Activated naive CD8-positive, alpha-beta T cell treated with anti-CD3 and anti-CD28 coated beads, Interleukin-2, amount 50 U/mL, for 16 hours (primary cell): ENCODE measurements at regions not wholly inside any gene's neighbourhood (a gene's known extent, or its start where the extent isn't known, plus 50 kb on each side); places are given as distances from the start of the nearest gene placed in this dataset.
"Not testable (repeated sequence)": the region's sequence is repeated elsewhere in the genome, so short reads cannot be mapped to it uniquely, and the experiment has no call there.

Source experiments
- DNase-seq: peaks from one replicate; pipeline ENCODE4 v3.0.0-alpha.2; 2020; ENCODE audit warnings: low read depth, low spot score

DNA sequence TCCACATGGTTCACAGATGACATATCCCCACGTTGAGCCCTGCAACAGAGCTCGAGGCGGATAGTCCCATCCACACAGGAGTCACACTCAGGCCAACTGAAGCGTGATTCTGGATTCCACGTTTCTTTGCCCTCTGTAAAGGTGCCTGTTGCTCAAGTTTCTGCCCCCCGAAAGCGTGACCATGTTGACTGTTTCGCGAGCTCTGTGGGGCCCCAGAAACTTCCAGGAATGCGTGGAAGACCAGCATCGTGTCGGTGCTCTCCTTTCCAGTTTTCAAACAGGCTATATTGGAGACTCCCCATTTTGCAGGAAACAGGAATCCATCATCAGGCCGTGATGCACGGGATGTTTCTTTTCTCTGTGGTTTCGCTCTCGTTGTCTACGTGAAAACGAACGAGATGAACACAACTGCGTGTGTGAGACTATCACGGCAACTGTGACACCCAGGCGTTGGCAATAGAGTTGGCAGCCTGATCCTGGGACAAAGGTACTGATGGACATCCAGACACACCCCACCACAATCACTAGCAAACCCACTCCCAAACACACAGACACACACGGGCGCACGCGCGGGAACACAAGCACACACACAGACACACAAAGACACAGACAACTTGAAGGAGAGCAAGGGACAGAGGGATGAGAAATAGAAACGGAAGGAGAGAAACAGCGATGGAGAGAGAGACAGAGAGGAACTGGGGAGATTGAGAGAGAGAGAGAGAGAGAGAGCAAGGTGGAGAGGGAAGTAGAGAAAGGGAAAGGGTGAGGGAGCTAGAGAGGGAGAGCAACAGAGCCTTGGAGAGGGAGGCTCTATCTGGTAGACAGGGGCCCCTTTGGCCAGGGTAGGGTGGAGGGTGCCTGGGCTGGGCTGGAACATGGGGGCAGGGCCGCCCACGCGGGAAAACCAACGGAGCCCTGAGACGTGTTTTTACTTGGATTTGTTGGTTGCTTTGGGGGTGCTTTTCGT, 1609.3 kb downstream of the SPATA31A7 start:
- DNase-seq: not testable (repeated sequence)

DNA sequence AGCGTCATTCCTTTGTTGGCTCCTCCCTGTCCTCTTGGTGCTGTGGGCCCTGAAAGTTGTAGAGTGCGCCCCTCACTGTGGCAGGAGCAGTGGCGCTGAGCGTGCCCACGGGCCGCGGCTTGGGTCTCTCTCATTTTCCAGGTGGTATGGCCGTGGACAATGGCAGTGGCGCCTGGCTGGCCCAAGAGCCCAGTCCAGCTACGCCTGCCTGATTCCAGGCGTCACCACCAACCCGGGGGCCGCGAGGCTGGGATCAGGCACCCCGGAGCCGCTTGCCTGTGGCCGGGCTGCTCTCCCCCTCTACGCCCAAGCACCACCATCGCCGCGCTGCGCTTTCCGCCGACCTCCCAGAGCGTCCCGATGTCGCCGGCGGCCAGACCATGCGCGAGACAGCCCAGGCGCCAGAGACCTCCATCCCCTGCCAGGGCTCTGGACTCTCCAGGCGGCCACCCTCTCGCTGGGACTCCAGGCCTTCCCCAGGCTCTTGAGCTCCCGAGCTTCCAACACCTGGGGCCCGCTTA, 1610.1 kb downstream of the SPATA31A7 start:
- DNase-seq: not testable (repeated sequence)

DNA sequence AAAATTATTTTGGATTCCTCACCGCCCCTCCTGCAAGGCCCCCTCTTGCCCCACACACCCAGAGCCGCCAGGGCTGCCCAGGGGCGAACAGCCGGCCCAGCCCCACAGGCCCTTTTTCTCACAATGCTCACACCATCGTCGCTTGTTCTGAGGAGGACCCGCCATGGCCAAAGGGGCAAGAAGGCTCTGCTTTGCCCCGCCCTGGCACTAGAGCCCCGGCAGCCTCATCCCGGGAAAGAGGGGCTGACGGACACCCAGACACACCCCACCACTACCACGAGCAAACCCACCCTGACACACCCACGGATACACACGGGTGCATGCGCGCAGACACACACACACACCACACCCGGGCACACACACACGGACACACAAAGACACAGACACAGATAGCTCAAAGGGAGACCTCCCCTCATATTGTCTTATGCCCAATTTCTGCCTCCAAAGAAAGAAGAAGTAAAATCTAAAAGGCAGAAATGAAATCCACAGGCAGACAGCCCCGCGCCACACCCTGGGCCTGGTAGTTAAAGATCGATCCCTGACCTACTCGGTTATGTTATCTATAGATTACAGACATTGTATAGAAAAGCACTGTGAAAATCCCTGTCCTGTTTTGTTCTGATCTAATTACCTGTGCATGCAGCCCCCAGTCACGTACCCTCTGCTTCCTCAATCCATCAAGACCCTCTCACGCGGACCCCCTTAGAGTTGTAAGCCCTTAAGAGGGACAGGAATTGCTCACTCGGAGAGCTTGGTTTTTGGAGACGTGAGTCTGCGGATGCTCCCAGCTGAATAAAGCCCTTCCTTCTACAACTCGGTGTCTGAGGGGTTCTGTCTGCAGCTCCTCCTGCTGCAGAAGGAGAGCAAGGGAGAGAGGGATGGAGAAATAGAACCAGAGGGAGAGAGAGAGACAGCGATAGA, 1610.9 kb downstream of the SPATA31A7 start:
- DNase-seq: not testable (repeated sequence)

DNA sequence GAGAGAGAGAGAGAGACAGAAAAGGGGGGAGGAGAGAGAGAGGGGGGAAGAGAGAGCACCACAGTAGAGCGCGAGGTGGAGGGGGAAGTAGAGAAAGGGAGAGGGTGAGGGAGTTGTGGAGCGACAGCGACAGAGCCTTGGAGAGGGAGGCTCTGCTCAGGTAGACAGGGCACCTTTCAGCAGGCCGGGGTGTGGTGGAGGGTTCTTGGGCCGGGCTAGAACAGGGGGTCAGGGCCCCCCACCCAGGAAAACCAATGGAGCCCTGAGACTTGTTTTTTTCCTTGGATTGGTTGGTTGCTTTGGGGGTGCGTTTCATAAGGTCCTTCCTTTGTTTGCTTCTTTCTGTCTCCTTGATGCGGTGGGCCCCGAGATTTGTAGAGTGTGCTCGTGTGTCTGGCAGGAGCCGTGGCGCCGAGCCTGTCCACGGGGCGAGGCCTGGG, 1611.6 kb downstream of the SPATA31A7 start:
- DNase-seq: not testable (repeated sequence)

DNA sequence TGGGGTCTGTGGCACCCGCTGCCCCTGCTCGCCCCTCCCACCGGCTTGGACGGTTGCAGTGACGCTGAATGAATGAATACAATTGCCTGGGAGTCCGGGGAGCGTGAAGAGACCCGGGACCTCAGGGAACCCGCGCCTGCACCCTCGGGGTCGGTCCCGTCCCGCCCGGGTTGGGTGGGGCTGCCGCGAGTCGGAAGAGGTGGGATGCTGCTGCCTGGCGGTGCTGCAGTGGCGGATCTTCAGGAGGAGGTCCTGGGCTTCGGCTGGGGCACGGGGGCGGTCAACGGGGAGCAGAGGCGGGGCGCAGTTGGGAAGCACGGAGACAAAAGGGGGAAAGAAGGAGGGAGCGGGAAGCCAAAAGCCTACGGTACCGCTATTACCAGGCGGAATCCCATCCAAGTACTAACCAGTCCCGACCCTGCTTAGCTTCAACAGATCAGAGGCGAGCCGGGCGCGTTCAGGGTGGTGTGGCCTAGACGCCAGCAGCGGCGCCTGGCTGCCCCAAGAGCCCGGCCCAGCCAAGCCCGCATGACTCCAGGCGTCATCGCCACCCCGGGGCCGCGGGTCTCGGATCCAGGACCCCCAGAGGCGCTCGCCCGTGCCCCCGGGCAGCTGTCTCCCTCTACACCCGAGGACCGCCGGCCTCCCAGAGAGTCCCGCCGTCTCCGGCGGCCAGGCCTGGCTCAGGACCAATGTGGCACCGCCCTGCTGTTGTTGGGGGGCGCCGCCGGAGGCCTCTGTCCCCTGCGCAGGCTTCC, 1612.3 kb downstream of the SPATA31A7 start:
- peak; percentile 45 for DNase-seq

DNA sequence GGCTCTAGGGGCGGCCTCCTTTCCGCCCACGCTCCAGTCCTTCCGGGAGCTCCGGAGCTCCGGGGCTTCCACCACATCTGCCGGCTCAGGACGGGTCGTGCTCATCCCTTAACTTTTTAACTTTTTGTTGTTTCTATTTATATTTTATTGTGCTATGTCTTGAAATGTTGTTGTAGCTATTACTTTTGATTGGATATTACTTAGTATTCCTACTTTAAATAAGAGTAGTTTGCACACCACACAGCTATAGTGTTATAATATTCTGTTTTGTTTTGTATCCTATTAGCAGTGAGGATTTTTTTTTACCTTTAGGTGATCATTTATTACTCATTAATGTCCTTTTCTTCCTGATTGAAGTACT, 1612.9 kb downstream of the SPATA31A7 start:
- DNase-seq: not testable (repeated sequence)

DNA sequence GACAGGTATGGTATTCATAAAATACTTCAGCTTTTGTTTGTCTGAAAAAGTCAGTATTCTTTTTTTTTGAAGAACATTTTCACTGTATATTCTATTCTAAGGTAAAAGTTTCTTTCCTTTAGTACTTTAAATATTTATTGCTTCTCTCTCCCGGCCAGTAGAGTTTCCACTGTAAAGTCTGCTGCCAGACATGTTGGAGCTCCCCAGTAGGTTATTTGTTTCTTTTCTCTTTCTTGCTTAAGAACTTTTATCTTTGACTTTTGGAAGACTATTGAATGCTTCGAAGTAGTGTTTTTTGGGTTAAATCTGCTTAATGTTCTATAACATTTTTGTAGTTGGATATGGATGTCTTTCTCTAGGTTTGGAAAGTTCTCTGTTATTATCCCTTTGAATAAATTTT, 1613.3 kb downstream of the SPATA31A7 start:
- DNase-seq: not testable (repeated sequence)

DNA sequence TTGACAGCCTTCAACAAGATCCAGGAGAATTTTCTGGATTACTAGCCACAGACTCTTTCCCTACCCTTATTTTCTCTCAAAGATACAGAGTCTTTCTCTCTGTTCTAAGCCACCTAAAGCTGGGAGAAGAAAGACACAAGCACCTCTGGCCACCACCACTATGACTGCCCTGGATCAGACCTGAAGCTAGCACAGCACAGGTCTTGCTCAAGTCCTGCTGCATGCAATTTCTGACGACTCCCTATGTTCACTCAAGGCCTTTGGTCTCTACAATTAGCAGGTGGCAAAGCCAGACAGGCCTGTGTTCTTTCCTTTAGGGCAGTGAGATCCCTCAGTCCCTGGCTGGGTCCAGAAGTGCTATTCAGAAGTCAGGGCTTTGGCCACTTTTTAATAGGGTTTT, 1614.5 kb downstream of the SPATA31A7 start:
- DNase-seq: not testable (repeated sequence)

DNA sequence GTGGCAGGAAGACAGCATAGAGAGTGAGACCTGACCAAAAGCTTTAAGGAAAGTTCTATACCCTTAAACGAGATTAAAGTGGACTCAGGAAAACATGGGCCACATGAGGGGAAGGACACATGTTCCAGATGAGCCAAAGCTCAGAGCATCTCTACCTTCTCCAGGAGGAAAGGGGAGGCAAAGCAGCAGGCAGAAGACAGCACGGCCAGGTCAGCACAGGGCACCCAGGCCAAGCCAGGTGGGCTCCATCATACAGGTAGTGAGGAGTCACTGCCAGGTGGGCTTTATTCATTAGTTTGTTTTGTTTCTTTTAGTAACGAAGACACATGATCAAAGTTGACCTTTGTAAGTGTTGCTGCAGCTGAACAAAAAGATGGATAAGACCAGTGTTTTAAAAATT, 1617.6 kb downstream of the SPATA31A7 start:
- DNase-seq: not testable (repeated sequence)

DNA sequence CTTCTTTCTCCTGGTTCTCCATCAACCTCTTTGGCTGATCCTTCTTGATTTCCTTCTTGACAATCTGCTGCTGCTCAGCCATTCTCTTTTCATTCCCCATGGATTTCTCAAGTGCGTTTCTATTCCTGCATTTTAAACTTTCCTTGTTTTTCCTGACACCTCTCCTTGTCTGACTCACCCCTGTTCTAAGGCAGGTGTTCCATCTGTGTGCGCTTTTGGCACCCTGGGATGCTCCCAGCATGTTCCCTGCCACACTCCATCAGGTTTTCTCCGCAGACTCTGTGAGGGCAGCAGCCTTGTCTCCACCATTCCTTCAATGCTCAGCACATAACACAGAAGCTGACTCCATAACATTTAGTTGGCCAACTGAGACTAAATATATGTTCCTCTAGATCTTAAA, 1618.2 kb downstream of the SPATA31A7 start:
- not testable (repeated sequence) for DNase-seq

DNA sequence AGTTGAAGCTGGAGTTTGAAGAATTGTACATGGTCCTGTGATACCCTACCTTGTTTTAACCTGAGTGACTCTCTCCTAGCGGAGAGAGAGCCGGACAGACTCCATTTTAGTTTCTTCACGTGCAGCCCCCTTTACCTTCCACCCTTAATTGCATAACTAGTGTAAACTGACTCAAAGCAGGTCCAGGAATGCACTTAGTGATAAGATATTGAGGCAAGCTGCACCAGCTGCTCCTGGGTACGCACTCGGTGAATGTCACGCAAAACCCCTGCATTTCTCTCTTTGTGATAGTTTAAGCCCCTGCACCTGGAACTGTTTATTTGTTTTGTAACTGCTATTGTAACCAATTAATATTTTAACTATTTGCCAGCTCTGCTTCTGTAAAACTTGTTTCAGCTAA, 1620.5 kb downstream of the SPATA31A7 start:
- not testable (repeated sequence) for DNase-seq

DNA sequence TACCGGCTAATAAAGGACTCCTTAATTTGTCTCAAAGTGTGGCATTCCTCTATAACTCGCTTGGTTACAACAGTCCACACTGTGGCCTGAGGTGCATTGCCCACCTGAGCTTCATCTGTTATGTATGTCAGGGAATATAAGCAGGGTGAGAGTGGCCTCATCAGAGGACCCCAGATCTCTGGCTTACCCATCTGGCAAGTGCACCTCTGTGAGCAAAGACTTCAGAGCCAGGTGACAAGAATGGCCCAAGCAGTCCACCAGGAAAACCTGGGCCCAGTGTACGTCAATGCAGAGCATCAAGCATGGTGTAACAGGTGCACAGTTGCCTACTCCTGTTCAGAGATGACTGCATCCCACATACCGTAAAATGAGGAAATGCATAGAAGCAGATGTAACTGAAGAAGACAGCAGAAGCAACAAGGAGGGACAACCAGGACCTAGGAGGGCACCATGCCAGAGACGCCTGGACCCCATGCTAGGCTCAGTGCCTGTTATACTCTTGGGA, 1621.0 kb downstream of the SPATA31A7 start:
- DNase-seq: not testable (repeated sequence)

DNA sequence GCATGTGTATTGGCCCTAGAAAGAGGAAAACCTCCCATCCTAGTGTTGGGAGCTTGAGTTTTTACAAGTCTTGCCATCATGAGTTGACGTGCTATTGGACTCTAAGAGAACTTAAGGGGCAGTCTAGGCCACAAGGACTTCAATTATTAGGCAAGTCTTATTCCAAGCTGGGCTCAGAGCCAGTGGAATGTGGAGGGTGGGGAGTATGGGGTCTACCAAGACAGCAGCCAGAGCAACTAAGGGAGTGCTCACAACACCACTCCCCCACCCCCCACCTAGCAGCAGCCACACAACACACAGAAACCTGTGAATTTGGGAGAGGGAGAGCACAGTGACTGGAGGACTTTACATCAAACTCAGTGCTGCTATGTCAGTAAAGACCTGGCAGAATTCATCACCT, 1625.6 kb downstream of the SPATA31A7 start:
- DNase-seq: not testable (repeated sequence)

DNA sequence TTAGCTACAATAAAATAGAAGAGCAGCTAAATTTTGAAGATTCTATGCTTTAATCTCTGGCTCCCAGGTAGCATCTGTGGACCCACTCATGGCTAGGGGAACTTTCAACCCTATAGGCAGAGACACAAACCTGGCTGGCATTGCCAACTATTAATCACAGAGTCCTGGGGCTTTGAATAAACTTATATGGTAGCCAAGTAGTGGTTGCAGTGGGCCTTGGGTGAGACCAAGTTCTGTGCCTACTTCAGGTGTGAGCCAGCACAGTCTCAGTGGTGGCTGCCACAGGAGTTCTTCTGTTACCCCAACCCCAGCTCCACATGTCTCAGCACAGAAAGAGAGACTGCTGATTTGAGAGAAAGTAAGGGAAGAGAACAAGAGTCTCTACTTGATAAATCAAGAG, 1626.5 kb downstream of the SPATA31A7 start:
- not testable (repeated sequence) for DNase-seq

DNA sequence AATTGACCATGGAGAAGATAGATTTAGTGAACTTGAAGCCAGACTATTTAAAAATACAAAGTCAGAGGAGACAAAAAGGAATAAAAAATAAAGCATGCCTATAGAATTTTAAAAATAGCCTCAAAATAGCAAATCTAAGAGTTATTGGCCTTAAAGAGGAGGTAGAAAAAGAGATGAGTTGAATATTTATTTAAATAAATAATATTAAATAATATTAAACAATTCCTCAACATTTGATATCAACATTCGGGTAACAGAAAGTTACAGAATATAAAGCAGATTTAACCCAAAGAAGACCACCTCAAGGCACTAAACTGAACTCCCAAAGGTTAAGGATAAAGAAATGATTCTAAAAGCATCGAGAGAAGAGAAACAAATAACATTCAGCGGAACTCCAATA, 1627.4 kb downstream of the SPATA31A7 start:
- DNase-seq: not testable (repeated sequence)

DNA sequence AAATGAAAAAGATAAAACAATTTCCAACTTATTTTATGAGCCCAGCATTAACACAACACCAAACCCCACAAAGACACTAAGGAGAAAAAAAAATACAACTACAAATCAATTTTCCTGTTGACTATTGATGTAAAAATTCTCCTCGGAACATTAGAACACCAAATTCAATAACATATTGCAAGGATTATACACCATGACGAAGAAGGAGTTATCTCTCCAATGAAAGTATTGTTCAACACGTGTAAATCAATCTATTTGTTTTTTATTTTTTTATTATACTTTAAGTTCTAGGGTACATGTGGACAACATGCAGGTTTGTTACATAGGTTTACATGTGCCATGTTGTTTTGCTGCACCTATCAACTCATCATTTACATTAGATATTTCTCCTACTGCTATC, 1632.3 kb downstream of the SPATA31A7 start:
- DNase-seq: not testable (repeated sequence)

DNA sequence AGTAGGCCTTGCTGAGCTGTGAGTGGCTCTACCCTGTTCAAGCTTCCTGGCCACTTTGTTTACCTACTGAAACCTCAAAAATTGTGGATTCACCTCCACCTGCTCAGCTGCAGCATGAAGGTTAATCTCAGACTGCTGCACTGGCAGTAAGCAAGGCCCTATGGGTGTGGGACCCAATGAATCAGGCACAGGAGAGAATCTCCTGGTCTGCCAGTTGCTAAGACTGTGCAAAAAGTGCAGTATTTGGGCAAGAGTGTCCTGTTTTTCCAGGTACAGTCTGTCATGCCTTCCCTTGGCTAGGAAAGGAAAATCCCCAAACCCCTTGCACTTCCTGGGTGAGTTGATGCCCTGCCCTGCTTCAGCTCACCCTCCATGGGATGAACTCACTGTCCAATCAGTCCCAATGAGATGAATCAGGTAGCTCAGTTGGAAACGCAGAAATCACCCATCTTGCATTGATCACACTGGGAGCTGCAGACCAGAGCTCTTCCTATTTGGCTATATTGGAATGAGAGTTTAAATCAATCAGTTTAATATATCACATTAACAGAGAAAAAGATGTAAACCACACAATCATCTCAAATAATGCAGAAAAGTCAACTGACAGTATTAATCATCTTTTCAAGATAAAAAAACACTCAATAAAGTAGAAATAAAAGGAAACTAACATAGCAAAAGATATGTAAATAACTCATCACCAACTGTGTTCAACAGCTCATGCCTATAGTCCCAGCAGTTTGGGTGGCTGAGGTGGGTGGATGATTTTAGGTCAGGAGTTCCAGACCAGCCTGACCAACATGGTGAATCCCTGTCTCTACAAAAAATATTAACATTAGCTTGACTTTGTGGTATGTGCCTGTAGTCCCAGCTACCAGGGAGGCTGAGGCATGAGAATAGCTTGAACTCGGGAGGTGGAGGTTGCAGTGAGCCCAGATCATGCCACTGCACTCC, 1638.4 kb downstream of the SPATA31A7 start:
- DNase-seq: not testable (repeated sequence)

DNA sequence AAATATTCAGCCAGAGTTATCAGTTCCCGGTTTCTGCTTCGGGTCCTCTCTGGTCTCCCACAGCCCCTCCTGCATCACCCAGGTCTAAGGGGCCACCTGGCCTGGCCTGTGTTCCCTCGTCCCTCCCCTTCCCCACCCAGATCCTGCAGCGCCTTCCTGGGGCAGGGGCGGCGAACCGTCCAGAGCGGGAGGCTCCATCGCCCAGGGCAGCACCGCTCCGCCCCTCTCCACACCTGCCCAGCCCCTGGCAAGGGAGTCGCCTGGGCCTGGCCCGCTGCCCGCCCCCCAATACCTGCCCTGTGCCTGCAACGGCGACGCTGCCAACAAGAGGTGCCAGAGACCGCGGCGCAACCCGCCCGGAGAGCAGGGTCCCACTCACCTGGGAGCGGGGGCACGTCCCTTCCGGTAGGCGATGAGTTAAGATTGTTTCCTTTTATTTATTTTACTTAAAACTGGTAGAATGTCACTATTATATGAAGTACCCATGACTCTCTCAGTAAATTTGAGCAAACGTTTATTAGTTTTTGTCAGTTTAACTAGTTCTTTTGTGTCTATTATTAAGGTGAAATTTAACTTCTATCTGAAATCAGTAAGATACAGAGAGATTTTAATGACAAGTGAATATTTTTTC, 1641.1 kb downstream of the SPATA31A7 start:
- DNase-seq: not testable (repeated sequence)
